IMR-90 (cell line): ENCODE measurements at regions not wholly inside any gene's neighbourhood (a gene's known extent, or its start where the extent isn't known, plus 50 kb on each side); places are given as distances from the start of the nearest gene placed in this dataset.

ENCODE experiments used
- BHLHE40 ChIP-seq: fragments of 150-350 bp; IDR thresholded peaks from 2 replicates; pipeline ENCODE4 v1.6.1; 2016; ENCODE audit warnings: mild to moderate bottlenecking, low read depth, low read length
- CEBPB ChIP-seq: IDR thresholded peaks from 2 replicates; pipeline ENCODE4 v1.6.1; 2012; ENCODE audit warnings: low read depth, low read length, improper control_type of control experiment
- FOS ChIP-seq: fragments of 150-350 bp; IDR thresholded peaks from 2 replicates; pipeline ENCODE4 v1.6.1; 2016; ENCODE audit warnings: low read depth, low read length
- MAFK ChIP-seq: IDR thresholded peaks from 2 replicates; pipeline ENCODE4 v1.6.1; 2012; ENCODE audit warnings: low read depth, low read length, improper control_type of control experiment
- MAZ ChIP-seq: IDR thresholded peaks from 2 replicates; pipeline ENCODE4 v1.6.1; 2012; ENCODE audit warnings: low read depth, mild to moderate bottlenecking, low read length, improper control_type of control experiment, moderate library complexity, borderline replicate concordance
- NFE2L2 ChIP-seq: fragments of 150-350 bp; IDR thresholded peaks from 2 replicates; pipeline ENCODE4 v1.6.1; 2016; ENCODE audit warnings: low read depth, mild to moderate bottlenecking, low read length
- POLR2A ChIP-seq: IDR thresholded peaks from 2 replicates; pipeline ENCODE4 v1.6.1; 2012; ENCODE audit warnings: mild to moderate bottlenecking, low read depth, low read length
- RAD21 ChIP-seq: IDR thresholded peaks from 2 replicates; pipeline ENCODE4 v1.6.1; 2012; ENCODE audit warnings: low read length, improper control_type of control experiment
- RFX5 ChIP-seq: IDR thresholded peaks from 2 replicates; pipeline ENCODE4 v1.8.0; 2012; ENCODE audit warnings: low read depth, mild to moderate bottlenecking, low read length, moderate library complexity
- SMC3 ChIP-seq: fragments of 150-350 bp; IDR thresholded peaks from 2 replicates; pipeline ENCODE4 v1.6.1; 2016; ENCODE audit warnings: low read depth, mild to moderate bottlenecking, antibody characterized with exemption, low read length, moderate library complexity
- TF ChIP-seq, protein P1 (sequence below): conservative IDR thresholded peaks from 2 replicates; pipeline ENCODE4 v1.5.1; 2012; ENCODE audit warnings: mild to moderate bottlenecking, low read depth, low read length, improper control_type of control experiment
- TF ChIP-seq, protein P2 (sequence below): fragments of 150-350 bp; IDR thresholded peaks from 2 replicates; pipeline ENCODE4 v1.6.1; 2017; ENCODE audit warnings: mild to moderate bottlenecking, antibody characterized with exemption, low read length, low read depth

DNA sequence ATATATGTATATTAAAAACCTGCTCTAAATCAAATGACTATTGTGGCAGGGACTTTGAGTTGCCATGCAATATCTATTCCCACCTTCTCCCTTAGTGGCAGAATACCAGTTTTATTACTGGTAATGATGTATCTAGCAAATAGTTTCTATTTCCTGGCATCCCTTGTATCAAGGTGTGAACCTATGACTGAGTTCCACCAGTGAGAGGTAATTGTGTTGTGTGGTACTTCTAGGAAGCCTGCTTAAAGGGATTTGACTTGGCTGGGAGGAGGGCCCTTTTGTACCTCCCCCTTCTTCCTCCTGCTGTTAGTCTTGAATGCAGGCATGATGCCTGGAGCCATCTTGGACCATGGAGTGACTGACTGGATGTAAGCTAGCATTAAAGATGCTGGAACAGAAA lies 65.4 kb upstream of the DYNLT3 start:
- TF ChIP-seq POLR2A (no peak), SMC3 (no peak), MAFK (no peak), MAZ (no peak), FOS (no peak), CEBPB (no peak), NFE2L2 (no peak), BHLHE40 (no peak), RAD21 (no peak), RFX5 (no peak)
- TF ChIP-seq, protein P1, sequence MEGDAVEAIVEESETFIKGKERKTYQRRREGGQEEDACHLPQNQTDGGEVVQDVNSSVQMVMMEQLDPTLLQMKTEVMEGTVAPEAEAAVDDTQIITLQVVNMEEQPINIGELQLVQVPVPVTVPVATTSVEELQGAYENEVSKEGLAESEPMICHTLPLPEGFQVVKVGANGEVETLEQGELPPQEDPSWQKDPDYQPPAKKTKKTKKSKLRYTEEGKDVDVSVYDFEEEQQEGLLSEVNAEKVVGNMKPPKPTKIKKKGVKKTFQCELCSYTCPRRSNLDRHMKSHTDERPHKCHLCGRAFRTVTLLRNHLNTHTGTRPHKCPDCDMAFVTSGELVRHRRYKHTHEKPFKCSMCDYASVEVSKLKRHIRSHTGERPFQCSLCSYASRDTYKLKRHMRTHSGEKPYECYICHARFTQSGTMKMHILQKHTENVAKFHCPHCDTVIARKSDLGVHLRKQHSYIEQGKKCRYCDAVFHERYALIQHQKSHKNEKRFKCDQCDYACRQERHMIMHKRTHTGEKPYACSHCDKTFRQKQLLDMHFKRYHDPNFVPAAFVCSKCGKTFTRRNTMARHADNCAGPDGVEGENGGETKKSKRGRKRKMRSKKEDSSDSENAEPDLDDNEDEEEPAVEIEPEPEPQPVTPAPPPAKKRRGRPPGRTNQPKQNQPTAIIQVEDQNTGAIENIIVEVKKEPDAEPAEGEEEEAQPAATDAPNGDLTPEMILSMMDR: no peak
- TF ChIP-seq, protein P2, sequence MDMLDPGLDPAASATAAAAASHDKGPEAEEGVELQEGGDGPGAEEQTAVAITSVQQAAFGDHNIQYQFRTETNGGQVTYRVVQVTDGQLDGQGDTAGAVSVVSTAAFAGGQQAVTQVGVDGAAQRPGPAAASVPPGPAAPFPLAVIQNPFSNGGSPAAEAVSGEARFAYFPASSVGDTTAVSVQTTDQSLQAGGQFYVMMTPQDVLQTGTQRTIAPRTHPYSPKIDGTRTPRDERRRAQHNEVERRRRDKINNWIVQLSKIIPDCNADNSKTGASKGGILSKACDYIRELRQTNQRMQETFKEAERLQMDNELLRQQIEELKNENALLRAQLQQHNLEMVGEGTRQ: no peak
